ENCODE measurements at regions not wholly inside any gene's neighbourhood (a gene's known extent, or its start where the extent isn't known, plus 50 kb on each side); places are given as distances from the start of the nearest gene placed in this dataset.
"Not testable (repeated sequence)": the region's sequence is repeated elsewhere in the genome, so short reads cannot be mapped to it uniquely, and the experiment has no call there.

DNA sequence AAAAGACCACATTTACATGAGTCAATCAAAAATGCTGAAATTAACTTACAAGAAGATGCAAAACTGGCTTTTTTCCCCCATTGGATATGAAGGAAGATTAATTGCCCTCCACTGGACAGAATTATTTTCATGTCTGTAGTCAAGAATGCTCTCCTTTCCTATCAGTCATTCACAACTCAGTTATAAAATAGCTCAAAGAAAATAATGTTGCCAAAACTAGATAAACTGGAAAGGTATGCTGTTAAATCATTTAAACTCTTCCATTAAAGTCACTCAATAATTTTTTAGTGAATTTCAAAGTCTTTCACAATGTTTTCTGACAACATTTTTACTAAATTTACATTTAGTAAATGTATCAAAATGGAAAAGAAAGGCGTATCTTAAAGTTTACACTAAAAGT lies 384.5 kb downstream of the HGF start:
- TF ChIP-seq POLR2A (IDR thresholded peaks at IDR 0.05; ENCODE audit: extremely low read depth, insufficient read length): no peak
- TF ChIP-seq MYC (IDR thresholded peaks at IDR 0.05; ENCODE audit: low read depth, low read length): no peak
- TF ChIP-seq, protein P1, sequence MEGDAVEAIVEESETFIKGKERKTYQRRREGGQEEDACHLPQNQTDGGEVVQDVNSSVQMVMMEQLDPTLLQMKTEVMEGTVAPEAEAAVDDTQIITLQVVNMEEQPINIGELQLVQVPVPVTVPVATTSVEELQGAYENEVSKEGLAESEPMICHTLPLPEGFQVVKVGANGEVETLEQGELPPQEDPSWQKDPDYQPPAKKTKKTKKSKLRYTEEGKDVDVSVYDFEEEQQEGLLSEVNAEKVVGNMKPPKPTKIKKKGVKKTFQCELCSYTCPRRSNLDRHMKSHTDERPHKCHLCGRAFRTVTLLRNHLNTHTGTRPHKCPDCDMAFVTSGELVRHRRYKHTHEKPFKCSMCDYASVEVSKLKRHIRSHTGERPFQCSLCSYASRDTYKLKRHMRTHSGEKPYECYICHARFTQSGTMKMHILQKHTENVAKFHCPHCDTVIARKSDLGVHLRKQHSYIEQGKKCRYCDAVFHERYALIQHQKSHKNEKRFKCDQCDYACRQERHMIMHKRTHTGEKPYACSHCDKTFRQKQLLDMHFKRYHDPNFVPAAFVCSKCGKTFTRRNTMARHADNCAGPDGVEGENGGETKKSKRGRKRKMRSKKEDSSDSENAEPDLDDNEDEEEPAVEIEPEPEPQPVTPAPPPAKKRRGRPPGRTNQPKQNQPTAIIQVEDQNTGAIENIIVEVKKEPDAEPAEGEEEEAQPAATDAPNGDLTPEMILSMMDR (IDR thresholded peaks at IDR 0.05; ENCODE audit: low read depth, low read length): no peak
- TF ChIP-seq, protein P2, sequence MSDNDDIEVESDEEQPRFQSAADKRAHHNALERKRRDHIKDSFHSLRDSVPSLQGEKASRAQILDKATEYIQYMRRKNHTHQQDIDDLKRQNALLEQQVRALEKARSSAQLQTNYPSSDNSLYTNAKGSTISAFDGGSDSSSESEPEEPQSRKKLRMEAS (IDR thresholded peaks at IDR 0.05; ENCODE audit: low read depth, low read length): no peak
- H3K4me3 ChIP-seq (ENCODE audit: low read depth, low read length): no peak overlapping the region
- no peak for DNase-seq (ENCODE audit: low read depth)

GRCh38 chr7:81383846-81384245 lies 386.0 kb downstream of the HGF start:
- no peak for DNase-seq (ENCODE audit: low read depth)
- no peak for TF ChIP-seq MYC (IDR thresholded peaks at IDR 0.05; ENCODE audit: low read depth, low read length)
- TF ChIP-seq, protein P2 (IDR thresholded peaks at IDR 0.05; ENCODE audit: low read depth, low read length): no peak
- no peak overlapping the region for H3K4me3 ChIP-seq (ENCODE audit: low read depth, low read length)

DNA sequence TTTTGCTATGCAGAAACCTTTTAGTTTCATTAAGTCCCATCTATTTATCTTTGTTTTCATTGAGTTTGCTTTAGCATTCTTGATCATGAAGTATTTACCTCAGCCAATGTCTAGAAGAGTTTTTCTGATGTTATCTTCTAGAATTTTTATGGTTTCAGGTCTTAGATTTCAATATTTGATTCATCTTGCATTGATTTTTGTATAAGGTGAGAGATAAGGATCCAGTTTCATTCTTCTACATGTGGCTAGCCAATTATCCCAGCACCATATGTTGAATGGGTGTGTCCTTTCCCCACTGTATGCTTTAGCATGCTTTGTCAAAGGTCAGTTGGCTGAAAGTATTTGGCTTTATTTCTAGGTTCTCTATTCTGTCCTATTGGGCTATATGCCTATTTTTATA lies 395.2 kb downstream of the HGF start:
- not testable (repeated sequence) for H3K4me3 ChIP-seq (ENCODE audit: low read depth, low read length); DNase-seq (ENCODE audit: low read depth)

- H3K4me3 ChIP-seq (ENCODE audit: low read depth, low read length): no peak overlapping the region
- TF ChIP-seq MYC (IDR thresholded peaks at IDR 0.05; ENCODE audit: low read depth, low read length) (no peak), POLR2A (IDR thresholded peaks at IDR 0.05; ENCODE audit: extremely low read depth, insufficient read length) (no peak)
- TF ChIP-seq, protein P1 (IDR thresholded peaks at IDR 0.05; ENCODE audit: low read depth, low read length): no peak
- TF ChIP-seq, protein P2 (IDR thresholded peaks at IDR 0.05; ENCODE audit: low read depth, low read length): no peak
- no peak for DNase-seq (ENCODE audit: low read depth)
Measured at GRCh38 chr7:81370822-81371221, 399.0 kb downstream of the HGF start.

GRCh38 chr7:81367326-81367931 lies 402.4 kb downstream of the HGF start:
- H3K4me3 ChIP-seq (ENCODE audit: low read depth, low read length): no peak overlapping the region
- TF ChIP-seq MYC (IDR thresholded peaks at IDR 0.05; ENCODE audit: low read depth, low read length) (no peak), POLR2A (IDR thresholded peaks at IDR 0.05; ENCODE audit: extremely low read depth, insufficient read length) (no peak)
- TF ChIP-seq, protein P1 (IDR thresholded peaks at IDR 0.05; ENCODE audit: low read depth, low read length): no peak
- TF ChIP-seq, protein P2 (IDR thresholded peaks at IDR 0.05; ENCODE audit: low read depth, low read length): no peak
- DNase-seq (ENCODE audit: low read depth): no peak

DNA sequence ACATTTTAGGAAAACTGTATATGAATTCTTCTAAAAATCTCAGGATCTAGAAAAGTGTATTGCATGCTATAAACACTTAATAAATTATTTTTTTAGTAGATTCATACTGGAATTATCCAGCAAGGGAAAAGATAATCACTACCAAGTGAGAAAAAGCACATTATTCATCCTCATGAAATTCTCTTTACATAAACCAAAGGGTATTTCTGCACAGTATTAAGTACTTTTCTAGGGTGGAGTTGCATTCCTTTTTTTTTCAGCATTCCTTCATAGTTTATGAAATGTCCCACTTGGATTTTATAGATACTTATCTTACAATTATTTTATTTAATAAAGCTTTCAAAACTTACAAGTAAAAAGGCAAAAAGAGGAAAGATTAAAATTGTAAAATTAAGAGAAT lies 403.3 kb downstream of the HGF start:
- TF ChIP-seq, protein P1 (IDR thresholded peaks at IDR 0.05; ENCODE audit: low read depth, low read length): no peak
- TF ChIP-seq, protein P2 (IDR thresholded peaks at IDR 0.05; ENCODE audit: low read depth, low read length): no peak
- TF ChIP-seq POLR2A (IDR thresholded peaks at IDR 0.05; ENCODE audit: extremely low read depth, insufficient read length): no peak
- no peak for TF ChIP-seq MYC (IDR thresholded peaks at IDR 0.05; ENCODE audit: low read depth, low read length)
- no peak for DNase-seq (ENCODE audit: low read depth)

More for the DNA sequence above, 403.3 kb downstream of the HGF start:
- no peak overlapping the region for H3K4me3 ChIP-seq (ENCODE audit: low read depth, low read length)
